PC-9 (cell line): ENCODE measurements at regions not wholly inside any gene's neighbourhood (a gene's known extent, or its start where the extent isn't known, plus 50 kb on each side); places are given as distances from the start of the nearest gene placed in this dataset.

ENCODE experiments used
- EZH2 ChIP-seq: fragments of 200-600 bp; sonication (generic); IDR thresholded peaks from 2 replicates; pipeline ENCODE4 v1.8.0; 2017; ENCODE audit warnings: antibody characterized with exemption, low read depth
- TF ChIP-seq, protein P1 (sequence below): fragments of 200-600 bp; sonication (generic); conservative IDR thresholded peaks from 2 replicates; pipeline ENCODE4 v1.6.1; 2017; ENCODE audit warnings: mixed run types, antibody characterized with exemption, mild to moderate bottlenecking, moderate library complexity

DNA sequence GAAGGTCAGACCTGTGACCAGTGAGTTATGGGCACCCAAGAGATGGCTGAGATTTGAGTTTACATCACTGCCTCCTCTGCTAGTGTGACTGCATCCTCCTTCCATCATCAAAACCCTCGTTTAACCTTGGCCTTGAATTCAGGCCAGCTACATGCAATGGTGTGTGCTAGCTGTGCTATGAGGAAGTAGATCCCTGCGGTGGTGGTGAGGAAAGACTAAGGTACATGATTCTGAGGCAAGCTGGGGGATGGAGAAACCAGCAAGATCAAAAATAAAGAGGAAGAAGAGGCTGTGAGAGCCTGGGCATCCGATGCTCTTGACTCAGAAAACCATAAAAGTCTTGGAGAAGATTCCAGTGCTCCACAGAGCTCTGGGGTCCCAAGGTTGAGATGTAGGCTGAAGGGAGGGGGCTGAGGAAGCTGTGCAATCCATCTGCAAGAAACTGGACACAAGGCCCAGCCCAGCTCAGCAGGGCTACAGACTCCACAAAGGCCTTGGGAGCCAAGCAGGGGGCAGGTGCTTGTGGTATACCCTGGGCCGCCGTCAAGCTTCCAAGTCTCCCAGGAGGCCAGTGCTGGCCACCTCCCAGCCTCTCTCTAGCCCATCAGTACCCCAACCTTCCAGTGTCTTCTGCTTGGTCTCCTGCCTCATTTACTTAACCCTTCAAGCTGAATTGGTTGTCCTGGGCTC lies 774.8 kb downstream of the VRK1 start:
- TF ChIP-seq, protein P1, sequence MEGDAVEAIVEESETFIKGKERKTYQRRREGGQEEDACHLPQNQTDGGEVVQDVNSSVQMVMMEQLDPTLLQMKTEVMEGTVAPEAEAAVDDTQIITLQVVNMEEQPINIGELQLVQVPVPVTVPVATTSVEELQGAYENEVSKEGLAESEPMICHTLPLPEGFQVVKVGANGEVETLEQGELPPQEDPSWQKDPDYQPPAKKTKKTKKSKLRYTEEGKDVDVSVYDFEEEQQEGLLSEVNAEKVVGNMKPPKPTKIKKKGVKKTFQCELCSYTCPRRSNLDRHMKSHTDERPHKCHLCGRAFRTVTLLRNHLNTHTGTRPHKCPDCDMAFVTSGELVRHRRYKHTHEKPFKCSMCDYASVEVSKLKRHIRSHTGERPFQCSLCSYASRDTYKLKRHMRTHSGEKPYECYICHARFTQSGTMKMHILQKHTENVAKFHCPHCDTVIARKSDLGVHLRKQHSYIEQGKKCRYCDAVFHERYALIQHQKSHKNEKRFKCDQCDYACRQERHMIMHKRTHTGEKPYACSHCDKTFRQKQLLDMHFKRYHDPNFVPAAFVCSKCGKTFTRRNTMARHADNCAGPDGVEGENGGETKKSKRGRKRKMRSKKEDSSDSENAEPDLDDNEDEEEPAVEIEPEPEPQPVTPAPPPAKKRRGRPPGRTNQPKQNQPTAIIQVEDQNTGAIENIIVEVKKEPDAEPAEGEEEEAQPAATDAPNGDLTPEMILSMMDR, result no peak
- TF ChIP-seq EZH2, result no peak
